ENCODE measurements at regions not wholly inside any gene's neighbourhood (a gene's known extent, or its start where the extent isn't known, plus 50 kb on each side); places are given as distances from the start of the nearest gene placed in this dataset.

- intact Hi-C loops (cut with DNase I; ENCODE audit: low total_unique reads), result no loop called here
These were observed 133.2 kb downstream of the SLC17A6 start for GRCh38 chr11:22471385-22471784.

GRCh38 chr11:22467741-22468140 is 129.6 kb downstream of the SLC17A6 start:
- H3K9me3 ChIP-seq, result no peaks in the 10 kb centered on the region
- DNase-seq (ENCODE audit: low spot score in 2 of 2), result no peak
- intact Hi-C loops (cut with DNase I; ENCODE audit: low total_unique reads), result no loop called here
- H3K27me3 ChIP-seq, result no peaks in the 10 kb centered on the region
- H3K27ac ChIP-seq, result no peak overlapping the region
- H3K4me3 ChIP-seq, result no peak overlapping the region
- TF ChIP-seq CTCF (IDR thresholded peaks at IDR 0.05), result no peak
- TF ChIP-seq POLR2A (IDR thresholded peaks at IDR 0.05), result no peak
- no peak for TF ChIP-seq POLR2AphosphoS5 (IDR thresholded peaks at IDR 0.05)
- H3K36me3 ChIP-seq, result no peaks in the 10 kb centered on the region
- no peaks in the 10 kb centered on the region for H3K4me1 ChIP-seq

More at GRCh38 chr11:22471385-22471784, 133.2 kb downstream of the SLC17A6 start:
- TF ChIP-seq POLR2AphosphoS5 (IDR thresholded peaks at IDR 0.05), result no peak
- TF ChIP-seq POLR2A (IDR thresholded peaks at IDR 0.05), result no peak
- TF ChIP-seq CTCF (IDR thresholded peaks at IDR 0.05), result no peak
- no peak for DNase-seq (ENCODE audit: low spot score in 2 of 2)
- Histone ChIP-seq H3K9me3 (no peaks in the 10 kb centered on the region), H3K4me1 (no peaks in the 10 kb centered on the region), H3K4me3 (no peak overlapping the region), H3K27me3 (no peaks in the 10 kb centered on the region), H3K27ac (no peak overlapping the region), H3K36me3 (no peaks in the 10 kb centered on the region)

GRCh38 chr11:22467248-22467647 is 129.1 kb downstream of the SLC17A6 start:
- no peaks in the 10 kb centered on the region for H3K36me3 ChIP-seq
- no peaks in the 10 kb centered on the region for H3K9me3 ChIP-seq
- H3K4me1 ChIP-seq, result no peaks in the 10 kb centered on the region
- no peak overlapping the region for H3K4me3 ChIP-seq
- H3K27ac ChIP-seq, result no peak overlapping the region
- no peaks in the 10 kb centered on the region for H3K27me3 ChIP-seq
- no peak for DNase-seq (ENCODE audit: low spot score in 2 of 2)
- intact Hi-C loops (cut with DNase I; ENCODE audit: low total_unique reads), result no loop called here
- no peak for TF ChIP-seq POLR2A (IDR thresholded peaks at IDR 0.05)
- TF ChIP-seq CTCF (IDR thresholded peaks at IDR 0.05), result no peak
- no peak for TF ChIP-seq POLR2AphosphoS5 (IDR thresholded peaks at IDR 0.05)

GRCh38 chr11:22466809-22467208 is 128.6 kb downstream of the SLC17A6 start:
- TF ChIP-seq POLR2AphosphoS5 (IDR thresholded peaks at IDR 0.05) (peak in 2 of 3 donors; percentile 74 to 82), POLR2A (IDR thresholded peaks at IDR 0.05) (no peak)
- Histone ChIP-seq H3K4me3 (no peak overlapping the region), H3K4me1 (no peaks in the 10 kb centered on the region), H3K27me3 (no peaks in the 10 kb centered on the region), H3K36me3 (no peaks in the 10 kb centered on the region), H3K27ac (no peak overlapping the region), H3K9me3 (no peaks in the 10 kb centered on the region)
- peak in 1 of 2 donors; percentile 19 for DNase-seq (ENCODE audit: low spot score in 2 of 2)
- intact Hi-C loops (cut with DNase I; ENCODE audit: low total_unique reads), result no loop called here

- Histone ChIP-seq H3K4me1 (no peaks in the 10 kb centered on the region), H3K9me3 (no peaks in the 10 kb centered on the region), H3K36me3 (no peaks in the 10 kb centered on the region), H3K27me3 (no peaks in the 10 kb centered on the region), H3K4me3 (no peak overlapping the region), H3K27ac (no peak overlapping the region)
- TF ChIP-seq POLR2AphosphoS5 (IDR thresholded peaks at IDR 0.05) (no peak), POLR2A (IDR thresholded peaks at IDR 0.05) (no peak), CTCF (IDR thresholded peaks at IDR 0.05) (no peak)
- no peak for DNase-seq (ENCODE audit: low spot score in 2 of 2)
- intact Hi-C loops (cut with DNase I; ENCODE audit: low total_unique reads), result no loop called here
These were observed 128.2 kb downstream of the SLC17A6 start for GRCh38 chr11:22466351-22466750.

GRCh38 chr11:22465620-22466019 is 127.4 kb downstream of the SLC17A6 start:
- H3K9me3 ChIP-seq, result no peaks in the 10 kb centered on the region
- no peak overlapping the region for H3K27ac ChIP-seq
- DNase-seq (ENCODE audit: low spot score in 2 of 2), result no peak
- H3K27me3 ChIP-seq, result no peaks in the 10 kb centered on the region
- TF ChIP-seq CTCF (IDR thresholded peaks at IDR 0.05), result no peak
- no peak for TF ChIP-seq POLR2AphosphoS5 (IDR thresholded peaks at IDR 0.05)
- no peak for TF ChIP-seq POLR2A (IDR thresholded peaks at IDR 0.05)
- H3K4me3 ChIP-seq, result no peak overlapping the region
- no peaks in the 10 kb centered on the region for H3K36me3 ChIP-seq
- intact Hi-C loops (cut with DNase I; ENCODE audit: low total_unique reads), result no loop called here
- H3K4me1 ChIP-seq, result no peaks in the 10 kb centered on the region
